ENCODE measurements at regions not wholly inside any gene's neighbourhood (a gene's known extent, or its start where the extent isn't known, plus 50 kb on each side); places are given as distances from the start of the nearest gene placed in this dataset.

DNA sequence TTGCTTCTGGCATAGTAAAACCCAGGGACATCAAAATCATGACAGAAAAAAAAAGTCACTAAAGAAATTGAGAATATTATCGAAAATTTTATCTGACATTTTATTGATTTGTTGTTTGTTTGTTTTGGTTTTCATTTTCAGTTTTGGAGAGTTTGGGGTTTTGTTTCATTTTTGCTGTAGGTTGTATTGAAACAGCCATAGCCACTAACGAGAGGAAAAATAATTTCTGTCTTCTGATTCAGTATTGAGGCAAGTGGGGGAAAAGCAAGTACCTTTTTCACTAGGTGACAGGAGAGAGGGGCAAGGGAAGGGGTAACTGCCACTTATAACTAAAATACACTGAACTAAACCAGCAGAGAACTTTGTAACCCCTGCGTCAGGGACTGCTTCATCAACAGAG, 392.8 kb upstream of the NDST3 start:
- no peaks in the 10 kb centered on the region for H4K20me1 ChIP-seq (replicated peaks; ENCODE audit: control insufficient read depth, extremely low read depth, insufficient read depth, low read length)
- no peak overlapping the region for H3K4me3 ChIP-seq (replicated peaks in 1 of 3; ENCODE audit: insufficient read depth in 1 of 3, low read depth in 1 of 3, low read length in 3 of 3)
- H2AFZ ChIP-seq (ENCODE audit: low read depth, low read length), result no peak overlapping the region
- no TSS peak for BruUV-seq (replicated peaks)
- H3K9me1 ChIP-seq (replicated peaks; ENCODE audit: control insufficient read depth, extremely low read depth, insufficient read depth, low read length), result no peaks in the 10 kb centered on the region
- H3K27me3 ChIP-seq (ENCODE audit: control insufficient read depth in 2 of 2, insufficient read depth in 2 of 2, low read length in 2 of 2), result no peaks in the 10 kb centered on the region
- no peak overlapping the region for H3K9ac ChIP-seq (replicated peaks; ENCODE audit: extremely low read depth, insufficient read depth, low read length)
- dilution Hi-C loops (cut with MboI; ENCODE audit: extremely low pct_ligation_motif_present, low sequenced_read_pairs) (no loop called here), intact Hi-C loops (cut with micrococcal nuclease) (no loop called here)
- H3K27ac ChIP-seq (ENCODE audit: insufficient read depth, low read depth, low read length), result no peak overlapping the region
- H3K4me2 ChIP-seq (ENCODE audit: insufficient read depth, low read length), result no peak overlapping the region
- ChIA-PET POLR2A (no interaction called here), CTCF (no interaction called here)
- H3K79me2 ChIP-seq (ENCODE audit: control insufficient read depth, insufficient read depth, low read length), result no peaks in the 10 kb centered on the region
- no peaks in the 10 kb centered on the region for H3K9me3 ChIP-seq (replicated peaks; ENCODE audit: control insufficient read depth, insufficient read depth, low read length)
- FAIRE-seq, result no peak
- no peaks in the 10 kb centered on the region for H3K4me1 ChIP-seq (ENCODE audit: control insufficient read depth, extremely low read depth, insufficient read depth, low read length)
- no peak for DNase-seq (ENCODE audit: low read depth, low spot score)
- TF ChIP-seq POLR2AphosphoS5 (IDR thresholded peaks at IDR 0.05; ENCODE audit: insufficient read depth, low read depth, low read length), result no peak
- TF ChIP-seq, protein P1, sequence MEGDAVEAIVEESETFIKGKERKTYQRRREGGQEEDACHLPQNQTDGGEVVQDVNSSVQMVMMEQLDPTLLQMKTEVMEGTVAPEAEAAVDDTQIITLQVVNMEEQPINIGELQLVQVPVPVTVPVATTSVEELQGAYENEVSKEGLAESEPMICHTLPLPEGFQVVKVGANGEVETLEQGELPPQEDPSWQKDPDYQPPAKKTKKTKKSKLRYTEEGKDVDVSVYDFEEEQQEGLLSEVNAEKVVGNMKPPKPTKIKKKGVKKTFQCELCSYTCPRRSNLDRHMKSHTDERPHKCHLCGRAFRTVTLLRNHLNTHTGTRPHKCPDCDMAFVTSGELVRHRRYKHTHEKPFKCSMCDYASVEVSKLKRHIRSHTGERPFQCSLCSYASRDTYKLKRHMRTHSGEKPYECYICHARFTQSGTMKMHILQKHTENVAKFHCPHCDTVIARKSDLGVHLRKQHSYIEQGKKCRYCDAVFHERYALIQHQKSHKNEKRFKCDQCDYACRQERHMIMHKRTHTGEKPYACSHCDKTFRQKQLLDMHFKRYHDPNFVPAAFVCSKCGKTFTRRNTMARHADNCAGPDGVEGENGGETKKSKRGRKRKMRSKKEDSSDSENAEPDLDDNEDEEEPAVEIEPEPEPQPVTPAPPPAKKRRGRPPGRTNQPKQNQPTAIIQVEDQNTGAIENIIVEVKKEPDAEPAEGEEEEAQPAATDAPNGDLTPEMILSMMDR (IDR thresholded peaks at IDR 0.05; ENCODE audit: extremely low read depth in 1 of 2, insufficient read depth in 1 of 2, low read depth in 1 of 2, low read length in 2 of 2), result no peak
- no peak for TF ChIP-seq GATA2 (IDR thresholded peaks at IDR 0.05; ENCODE audit: insufficient read depth, insufficient read length, low read depth, low read length)
- no peak for TF ChIP-seq FOS (IDR thresholded peaks at IDR 0.05; ENCODE audit: borderline replicate concordance, insufficient read depth, low read length)
- no peak for TF ChIP-seq EZH2 (IDR thresholded peaks at IDR 0.05; ENCODE audit: borderline replicate concordance, low read depth, low read length, severe bottlenecking)
- TF ChIP-seq JUN (IDR thresholded peaks at IDR 0.05; ENCODE audit: borderline replicate concordance, insufficient read depth, insufficient read length, low read depth), result no peak
- no peaks in the 10 kb centered on the region for H3K36me3 ChIP-seq (ENCODE audit: control insufficient read depth in 2 of 2, extremely low read depth in 1 of 2, insufficient read depth in 2 of 2, low read length in 2 of 2)

DNA sequence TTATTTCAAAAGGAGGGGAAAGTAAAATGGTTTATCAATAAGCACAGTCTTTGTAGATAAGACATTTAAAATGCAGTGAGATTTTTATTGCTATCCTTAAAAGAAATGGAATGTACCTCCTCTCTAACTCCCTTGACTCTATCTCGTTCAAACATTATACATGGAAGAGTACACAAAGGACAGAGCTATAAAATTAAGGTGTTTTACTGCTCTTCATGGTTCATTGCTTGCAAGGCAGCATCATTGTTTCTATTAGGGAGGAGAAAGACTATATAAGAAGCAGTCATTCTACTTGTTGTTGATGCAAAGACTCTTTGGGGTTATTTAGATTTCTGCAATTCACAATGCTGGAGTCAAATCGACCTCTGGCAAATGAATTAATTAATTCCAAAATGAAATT, 380.2 kb upstream of the NDST3 start:
- CTCF ChIA-PET, result no interaction called here
- POLR2A ChIA-PET, result no interaction called here
- FAIRE-seq, result no peak

More for the DNA sequence above, 380.2 kb upstream of the NDST3 start:
- no peaks in the 10 kb centered on the region for H3K27me3 ChIP-seq (ENCODE audit: control insufficient read depth in 2 of 2, insufficient read depth in 2 of 2, low read length in 2 of 2)
- no peak overlapping the region for H2AFZ ChIP-seq (ENCODE audit: low read depth, low read length)
- H3K4me1 ChIP-seq (ENCODE audit: control insufficient read depth, extremely low read depth, insufficient read depth, low read length), result no peaks in the 10 kb centered on the region
- no peak for DNase-seq (ENCODE audit: low read depth, low spot score)
- no peaks in the 10 kb centered on the region for H4K20me1 ChIP-seq (replicated peaks; ENCODE audit: control insufficient read depth, extremely low read depth, insufficient read depth, low read length)
- no peak for TF ChIP-seq MYC (IDR thresholded peaks at IDR 0.05; ENCODE audit: low read depth, low read length)
- H3K9me3 ChIP-seq (replicated peaks; ENCODE audit: control insufficient read depth, insufficient read depth, low read length), result no peaks in the 10 kb centered on the region
- BruUV-seq (replicated peaks), result no TSS peak
- H3K9ac ChIP-seq (replicated peaks; ENCODE audit: extremely low read depth, insufficient read depth, low read length), result no peak overlapping the region
- H3K27ac ChIP-seq (ENCODE audit: insufficient read depth, low read depth, low read length), result no peak overlapping the region
- H3K4me3 ChIP-seq (replicated peaks in 1 of 3; ENCODE audit: insufficient read depth in 1 of 3, low read depth in 1 of 3, low read length in 3 of 3), result no peak overlapping the region
- no peaks in the 10 kb centered on the region for H3K36me3 ChIP-seq (ENCODE audit: control insufficient read depth in 2 of 2, extremely low read depth in 1 of 2, insufficient read depth in 2 of 2, low read length in 2 of 2)
- H3K9me1 ChIP-seq (replicated peaks; ENCODE audit: control insufficient read depth, extremely low read depth, insufficient read depth, low read length), result no peaks in the 10 kb centered on the region
- intact Hi-C loops (cut with micrococcal nuclease), result no loop called here
- H3K79me2 ChIP-seq (ENCODE audit: control insufficient read depth, insufficient read depth, low read length), result no peaks in the 10 kb centered on the region
- no peak overlapping the region for H3K4me2 ChIP-seq (ENCODE audit: insufficient read depth, low read length)
- dilution Hi-C loops (cut with MboI; ENCODE audit: extremely low pct_ligation_motif_present, low sequenced_read_pairs), result no loop called here
